Hepatocyte (in vitro differentiated cells): ENCODE measurements at regions not wholly inside any gene's neighbourhood (a gene's known extent, or its start where the extent isn't known, plus 50 kb on each side); places are given as distances from the start of the nearest gene placed in this dataset.

Experiments used
- DNase-seq: peaks from one replicate; pipeline ENCODE4 v3.0.0-alpha.2; 2016; ENCODE audit warnings: low spot score
- H2AFZ ChIP-seq: fragments of 200-600 bp; sonication (generic); 2 replicates; pipeline ENCODE4 v1.6.0; 2016; ENCODE audit warnings: antibody characterized with exemption, mild to moderate bottlenecking
- H3K27ac ChIP-seq: fragments of 200-600 bp; sonication (generic); 2 replicates; pipeline ENCODE4 v1.5.1; 2016; ENCODE audit warnings: mild to moderate bottlenecking
- H3K27me3 ChIP-seq: fragments of 200-600 bp; sonication (generic); 2 replicates; pipeline ENCODE4 v1.6.1; 2016
- H3K36me3 ChIP-seq: fragments of 200-600 bp; sonication (generic); replicated peaks from 2 replicates; pipeline ENCODE4 v1.5.1; 2016; ENCODE audit warnings: low read depth; ENCODE audit not compliant: insufficient read depth
- H3K4me1 ChIP-seq: fragments of 200-600 bp; sonication (generic); 2 replicates; pipeline ENCODE4 v1.5.1; 2016; ENCODE audit warnings: mild to moderate bottlenecking, moderate library complexity; ENCODE audit not compliant: insufficient read depth
- H3K4me2 ChIP-seq: fragments of 200-600 bp; sonication (generic); 2 replicates; pipeline ENCODE4 v1.6.0; 2016
- H3K4me3 ChIP-seq: fragments of 200-600 bp; sonication (generic); 2 replicates; pipeline ENCODE4 v1.5.1; 2016; ENCODE audit warnings: mild to moderate bottlenecking
- H3K79me2 ChIP-seq: fragments of 200-600 bp; sonication (generic); 2 replicates; pipeline ENCODE4 v1.6.0; 2017; ENCODE audit warnings: mild to moderate bottlenecking
- H3K9me2 ChIP-seq: fragments of 200-600 bp; sonication (generic); replicated peaks from 2 replicates; pipeline ENCODE4 v1.6.0; 2017; ENCODE audit warnings: mild to moderate bottlenecking; ENCODE audit not compliant: insufficient read depth
- H3K9me3 ChIP-seq: fragments of 200-600 bp; sonication (generic); 2 replicates; pipeline ENCODE4 v1.5.1; 2016; ENCODE audit warnings: low read depth, mild to moderate bottlenecking
- H4K20me1 ChIP-seq: fragments of 200-600 bp; sonication (generic); 2 replicates; pipeline ENCODE4 v1.6.0; 2016; ENCODE audit warnings: mild to moderate bottlenecking; ENCODE audit not compliant: insufficient read depth, poor library complexity, severe bottlenecking
- EZH2 ChIP-seq: fragments of 200-600 bp; sonication (generic); IDR thresholded peaks from 2 replicates; pipeline ENCODE4 v1.6.1; 2016; ENCODE audit warnings: antibody characterized with exemption, mild to moderate bottlenecking, borderline replicate concordance
- EZH2phosphoT487 ChIP-seq: fragments of 200-600 bp; sonication (generic); IDR thresholded peaks from one replicate; pipeline ENCODE4 v1.6.1; 2018; ENCODE audit warnings: antibody characterized with exemption, mild to moderate bottlenecking, low read depth, moderate library complexity; ENCODE audit not compliant: unreplicated experiment, severe bottlenecking
- WGBS: methylation state at CpG from one replicate; pipeline ENCODE4 v1.1.6; 2016; ENCODE audit warnings: low lambda C conversion rate; ENCODE audit errors: missing lambda C conversion rate; 5-methylcytosine and 5-hydroxymethylcytosine counted together
- TF ChIP-seq, protein P1 (sequence below): fragments of 200-600 bp; sonication (generic); IDR thresholded peaks from 2 replicates; pipeline ENCODE4 v1.5.1; 2016; ENCODE audit warnings: antibody characterized with exemption, mild to moderate bottlenecking; ENCODE audit not compliant: poor library complexity

DNA sequence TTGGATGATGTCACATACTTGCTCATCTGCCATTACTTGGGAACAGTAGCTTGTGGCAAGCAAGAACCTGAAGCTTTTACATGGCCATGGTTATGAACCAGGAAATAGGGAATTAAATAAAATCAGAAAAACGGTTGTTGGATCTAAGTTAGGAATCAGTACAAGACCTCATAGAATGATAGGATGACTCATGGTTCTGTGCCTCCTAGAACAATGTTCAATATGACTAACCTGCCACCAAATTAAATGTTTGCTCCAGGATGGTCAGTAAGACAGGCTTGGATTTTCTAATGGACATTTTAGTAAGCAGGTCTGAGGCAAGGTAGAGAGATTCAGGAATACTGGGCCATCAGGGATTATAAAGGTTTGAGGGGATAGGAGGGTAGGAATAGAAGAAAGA, 218.9 kb downstream of the PLOD2 start:
- H3K79me2 ChIP-seq, result no peaks in the 10 kb centered on the region
- no peaks in the 10 kb centered on the region for H3K4me1 ChIP-seq
- H3K27ac ChIP-seq, result no peak overlapping the region
- WGBS, result 81% methylated on average over 1 of the region's 1 CpG
- no peaks in the 10 kb centered on the region for H3K36me3 ChIP-seq
- no peak overlapping the region for H3K4me2 ChIP-seq
- no peaks in the 10 kb centered on the region for H3K9me2 ChIP-seq
- DNase-seq, result no peak
- no peaks in the 10 kb centered on the region for H4K20me1 ChIP-seq
- no peaks in the 10 kb centered on the region for H3K27me3 ChIP-seq
- H2AFZ ChIP-seq, result no peak overlapping the region
- TF ChIP-seq, protein P1, sequence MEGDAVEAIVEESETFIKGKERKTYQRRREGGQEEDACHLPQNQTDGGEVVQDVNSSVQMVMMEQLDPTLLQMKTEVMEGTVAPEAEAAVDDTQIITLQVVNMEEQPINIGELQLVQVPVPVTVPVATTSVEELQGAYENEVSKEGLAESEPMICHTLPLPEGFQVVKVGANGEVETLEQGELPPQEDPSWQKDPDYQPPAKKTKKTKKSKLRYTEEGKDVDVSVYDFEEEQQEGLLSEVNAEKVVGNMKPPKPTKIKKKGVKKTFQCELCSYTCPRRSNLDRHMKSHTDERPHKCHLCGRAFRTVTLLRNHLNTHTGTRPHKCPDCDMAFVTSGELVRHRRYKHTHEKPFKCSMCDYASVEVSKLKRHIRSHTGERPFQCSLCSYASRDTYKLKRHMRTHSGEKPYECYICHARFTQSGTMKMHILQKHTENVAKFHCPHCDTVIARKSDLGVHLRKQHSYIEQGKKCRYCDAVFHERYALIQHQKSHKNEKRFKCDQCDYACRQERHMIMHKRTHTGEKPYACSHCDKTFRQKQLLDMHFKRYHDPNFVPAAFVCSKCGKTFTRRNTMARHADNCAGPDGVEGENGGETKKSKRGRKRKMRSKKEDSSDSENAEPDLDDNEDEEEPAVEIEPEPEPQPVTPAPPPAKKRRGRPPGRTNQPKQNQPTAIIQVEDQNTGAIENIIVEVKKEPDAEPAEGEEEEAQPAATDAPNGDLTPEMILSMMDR, result no peak
- TF ChIP-seq EZH2phosphoT487, result no peak
- TF ChIP-seq EZH2, result no peak
- no peak overlapping the region for H3K4me3 ChIP-seq
- no peaks in the 10 kb centered on the region for H3K9me3 ChIP-seq

DNA sequence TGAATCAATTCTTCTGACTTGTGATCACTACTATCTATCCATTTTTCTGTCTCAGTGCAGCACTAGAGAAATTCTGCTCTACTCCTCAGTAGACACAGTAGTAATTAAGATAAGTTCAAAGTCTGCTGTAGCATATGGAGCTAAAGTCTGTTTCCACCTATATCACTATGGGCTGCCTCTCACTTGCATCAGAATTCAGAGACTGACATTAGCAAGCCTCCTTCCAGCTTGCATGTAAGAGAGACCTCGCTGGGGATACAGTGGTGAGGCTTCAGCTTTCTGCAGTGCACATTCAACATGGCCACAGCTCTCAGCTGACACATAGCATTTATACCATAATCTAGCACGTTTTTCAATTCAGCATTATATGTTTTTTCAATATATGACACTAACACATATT, 217.0 kb downstream of the PLOD2 start:
- Histone ChIP-seq H3K27me3 (no peaks in the 10 kb centered on the region), H3K9me2 (no peaks in the 10 kb centered on the region), H4K20me1 (no peaks in the 10 kb centered on the region), H3K9me3 (no peaks in the 10 kb centered on the region), H3K27ac (no peak overlapping the region), H3K4me2 (no peak overlapping the region), H2AFZ (no peak overlapping the region), H3K79me2 (no peaks in the 10 kb centered on the region), H3K4me3 (no peak overlapping the region), H3K36me3 (no peaks in the 10 kb centered on the region), H3K4me1 (no peaks in the 10 kb centered on the region)
- peak; percentile 5 for DNase-seq
- TF ChIP-seq EZH2 (no peak), EZH2phosphoT487 (no peak)
- WGBS, result 60% methylated on average over 2 of the region's 2 CpGs

DNA sequence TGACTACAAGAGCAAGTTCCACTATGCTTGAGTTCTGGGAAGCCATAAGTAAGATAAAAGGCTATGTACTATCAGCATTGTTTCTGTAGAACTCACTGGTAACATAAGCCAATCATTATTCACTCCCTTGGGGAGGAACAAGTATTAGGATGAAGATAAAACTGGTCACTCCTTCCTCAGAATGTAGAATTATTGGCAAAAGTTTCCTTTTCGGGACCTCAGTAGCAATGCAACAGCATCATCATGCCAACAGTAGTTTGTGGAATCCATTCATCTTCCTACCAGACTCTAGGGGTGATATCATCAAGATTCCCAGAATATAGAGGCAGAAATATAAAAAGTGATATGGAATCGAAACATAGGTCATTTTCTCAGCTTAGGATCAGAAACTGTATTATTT, 209.5 kb downstream of the PLOD2 start:
- H3K36me3 ChIP-seq, result no peaks in the 10 kb centered on the region
- H4K20me1 ChIP-seq, result no peaks in the 10 kb centered on the region
- H3K27ac ChIP-seq, result no peak overlapping the region
- H2AFZ ChIP-seq, result no peak overlapping the region
- no peak for TF ChIP-seq EZH2
- no peak for TF ChIP-seq EZH2phosphoT487
- TF ChIP-seq, protein P1, result no peak
- no peak for DNase-seq
- H3K9me3 ChIP-seq, result no peaks in the 10 kb centered on the region
- H3K9me2 ChIP-seq, result no peaks in the 10 kb centered on the region
- H3K27me3 ChIP-seq, result no peaks in the 10 kb centered on the region
- no peaks in the 10 kb centered on the region for H3K79me2 ChIP-seq
- 92% methylated on average over 2 of the region's 2 CpGs for WGBS
- no peak overlapping the region for H3K4me3 ChIP-seq
- no peaks in the 10 kb centered on the region for H3K4me1 ChIP-seq
- H3K4me2 ChIP-seq, result no peak overlapping the region

DNA sequence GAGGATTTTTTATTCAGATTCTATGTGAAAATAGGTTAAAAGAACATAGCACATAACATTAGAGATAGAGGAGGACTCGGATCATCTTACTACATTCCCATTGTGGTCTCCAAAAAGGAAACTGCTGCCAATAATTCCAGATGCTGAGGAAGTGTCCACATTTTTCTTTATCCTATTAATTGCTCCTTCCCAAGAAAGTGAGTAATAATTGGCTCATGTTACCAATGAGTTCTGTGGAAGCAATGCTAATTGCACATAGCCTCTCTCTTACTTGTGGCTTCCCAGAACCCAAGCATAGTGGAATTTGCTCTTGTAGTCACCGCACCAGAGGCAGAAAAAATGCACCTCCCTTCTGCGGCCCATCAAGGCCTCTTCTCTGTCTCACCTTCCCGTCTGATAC, 208.4 kb downstream of the PLOD2 start:
- no peak overlapping the region for H3K4me3 ChIP-seq
- no peaks in the 10 kb centered on the region for H3K79me2 ChIP-seq
- no peaks in the 10 kb centered on the region for H3K9me2 ChIP-seq
- 89% methylated on average over 4 of the region's 4 CpGs for WGBS
- H3K27me3 ChIP-seq, result no peaks in the 10 kb centered on the region
- H3K4me2 ChIP-seq, result no peak overlapping the region
- no peak overlapping the region for H2AFZ ChIP-seq
- H3K4me1 ChIP-seq, result no peaks in the 10 kb centered on the region
- H3K27ac ChIP-seq, result no peak overlapping the region
- no peaks in the 10 kb centered on the region for H3K9me3 ChIP-seq
- TF ChIP-seq EZH2 (no peak), EZH2phosphoT487 (no peak)
- TF ChIP-seq, protein P1, result no peak
- DNase-seq, result no peak
- no peaks in the 10 kb centered on the region for H4K20me1 ChIP-seq
- no peaks in the 10 kb centered on the region for H3K36me3 ChIP-seq
